ENCODE measurements at regions not wholly inside any gene's neighbourhood (a gene's known extent, or its start where the extent isn't known, plus 50 kb on each side); places are given as distances from the start of the nearest gene placed in this dataset.

DNA sequence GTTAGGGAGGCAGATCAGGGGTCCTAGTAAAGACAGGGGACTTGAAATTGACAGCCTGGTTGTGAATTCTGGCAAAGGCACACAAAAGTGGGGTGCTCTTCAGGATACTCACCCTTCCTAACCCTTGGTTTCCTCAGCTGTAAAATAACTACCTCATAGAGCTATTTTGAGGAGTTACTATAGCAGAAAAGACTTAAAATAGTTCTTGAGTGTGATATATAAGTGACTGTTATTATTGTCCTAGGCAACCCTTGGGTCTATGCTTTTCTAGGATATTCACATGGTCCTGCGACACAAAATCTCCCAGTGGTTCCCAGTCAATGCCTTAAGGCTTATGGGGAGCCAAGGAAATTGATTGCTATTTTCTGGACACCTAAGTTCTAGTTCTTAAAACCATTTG lies 98.1 kb upstream of the NAMPT start:
- Mint-ChIP-seq H3K4me3 (no peak overlapping the region), H3K27me3 (ENCODE audit: low read depth in 2 of 2) (peaks cover 0 to 13% of the 10 kb centered on the region in 2 donors), H3K27ac (no peak overlapping the region), H3K36me3 (no peaks in the 10 kb centered on the region), H3K9me3 (no peaks in the 10 kb centered on the region), H3K4me1 (peaks cover 0 to under 1% of the 10 kb centered on the region in 2 donors)
- Histone ChIP-seq H3K36me3 (ENCODE audit: control insufficient read depth, insufficient read depth, low read length) (no peaks in the 10 kb centered on the region), H3K27ac (ENCODE audit: low read length) (no peak overlapping the region), H3K4me1 (ENCODE audit: control insufficient read depth, insufficient read depth, low read length) (no peaks in the 10 kb centered on the region), H3K4me3 (ENCODE audit: low read length) (no peak overlapping the region), H3K9me3 (ENCODE audit: control insufficient read depth, insufficient read depth, low read length) (no peaks in the 10 kb centered on the region), H3K27me3 (ENCODE audit: control insufficient read depth, insufficient read depth, low read length) (no peaks in the 10 kb centered on the region)
- intact Hi-C loops (cut with micrococcal nuclease) = no loop called here
- ATAC-seq = no peak
- TF ChIP-seq CTCF (IDR thresholded peaks at IDR 0.05) = no peak
- WGBS (ENCODE audit: insufficient coverage) = 81% methylated on average over 1 of the region's 1 CpG
- DNase-seq = no peak

- TF ChIP-seq CTCF (IDR thresholded peaks at IDR 0.05) = no peak
- Histone ChIP-seq H3K4me1 (ENCODE audit: control insufficient read depth, insufficient read depth, low read length) (no peaks in the 10 kb centered on the region), H3K4me3 (ENCODE audit: low read length) (no peak overlapping the region), H3K36me3 (ENCODE audit: control insufficient read depth, insufficient read depth, low read length) (no peaks in the 10 kb centered on the region), H3K27me3 (ENCODE audit: control insufficient read depth, insufficient read depth, low read length) (no peaks in the 10 kb centered on the region), H3K9me3 (ENCODE audit: control insufficient read depth, insufficient read depth, low read length) (no peaks in the 10 kb centered on the region), H3K27ac (ENCODE audit: low read length) (no peak overlapping the region)
- WGBS (ENCODE audit: insufficient coverage) = 67% methylated on average over 1 of the region's 1 CpG
- DNase-seq (no peak), ATAC-seq (no peak)
- Mint-ChIP-seq H3K4me3 (no peak overlapping the region), H3K9me3 (no peaks in the 10 kb centered on the region), H3K27me3 (ENCODE audit: low read depth in 2 of 2) (peaks cover 0 to 13% of the 10 kb centered on the region in 2 donors), H3K27ac (no peak overlapping the region), H3K36me3 (no peaks in the 10 kb centered on the region), H3K4me1 (peaks cover 0 to 5% of the 10 kb centered on the region in 2 donors)
- intact Hi-C loops (cut with micrococcal nuclease) = no loop called here
Observed at GRCh38 chr7:106382129-106382528, 97.3 kb upstream of the NAMPT start.

DNA sequence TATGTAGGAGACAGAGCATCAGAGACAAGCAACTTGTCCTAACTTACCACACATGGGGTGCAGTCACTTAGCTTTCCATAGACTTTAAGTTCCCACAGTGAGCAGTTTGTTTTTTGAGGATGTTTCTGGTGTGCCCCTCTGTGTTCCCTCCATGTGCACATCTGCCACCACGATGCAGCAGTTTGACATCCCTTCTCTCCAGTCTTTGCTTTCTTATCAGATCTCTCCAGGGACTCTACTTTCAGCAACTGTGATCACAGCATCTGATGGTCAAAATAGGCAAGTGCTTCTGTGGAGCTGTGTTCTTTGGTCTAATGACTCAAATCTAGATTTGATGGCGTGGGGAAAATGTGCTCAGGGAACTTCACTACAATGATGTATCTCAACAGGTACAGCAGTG lies 96.5 kb upstream of the NAMPT start:
- Histone ChIP-seq H3K4me1 (ENCODE audit: control insufficient read depth, insufficient read depth, low read length) (no peaks in the 10 kb centered on the region), H3K36me3 (ENCODE audit: control insufficient read depth, insufficient read depth, low read length) (no peaks in the 10 kb centered on the region), H3K9me3 (ENCODE audit: control insufficient read depth, insufficient read depth, low read length) (no peaks in the 10 kb centered on the region), H3K27me3 (ENCODE audit: control insufficient read depth, insufficient read depth, low read length) (no peaks in the 10 kb centered on the region), H3K27ac (ENCODE audit: low read length) (no peak overlapping the region), H3K4me3 (ENCODE audit: low read length) (no peak overlapping the region)
- no peak for TF ChIP-seq CTCF (IDR thresholded peaks at IDR 0.05)
- intact Hi-C loops (cut with micrococcal nuclease) = no loop called here
- DNase-seq (no peak), ATAC-seq (no peak)
- Mint-ChIP-seq H3K36me3 (no peaks in the 10 kb centered on the region), H3K4me3 (no peak overlapping the region), H3K27me3 (ENCODE audit: low read depth in 2 of 2) (peaks cover 0 to 13% of the 10 kb centered on the region in 2 donors), H3K4me1 (peaks cover 0 to 5% of the 10 kb centered on the region in 2 donors), H3K27ac (no peak overlapping the region), H3K9me3 (no peaks in the 10 kb centered on the region)
- WGBS (ENCODE audit: insufficient coverage) = 48% methylated on average over 2 of the region's 2 CpGs

- H3K4me3 Mint-ChIP-seq = no peak overlapping the region
- ATAC-seq = no peak
- WGBS (ENCODE audit: insufficient coverage) = 94% methylated on average over 3 of the region's 3 CpGs
Observed at GRCh38 chr7:106377847-106378361, 93.1 kb upstream of the NAMPT start.

More at GRCh38 chr7:106377847-106378361, 93.1 kb upstream of the NAMPT start:
- intact Hi-C loops (cut with micrococcal nuclease) = no loop called here
- no peaks in the 10 kb centered on the region for H3K4me1 ChIP-seq (ENCODE audit: control insufficient read depth, insufficient read depth, low read length)
- H3K36me3 ChIP-seq (ENCODE audit: control insufficient read depth, insufficient read depth, low read length) = no peaks in the 10 kb centered on the region
- H3K9me3 Mint-ChIP-seq = no peaks in the 10 kb centered on the region
- no peak overlapping the region for H3K4me3 ChIP-seq (ENCODE audit: low read length)
- no peak for DNase-seq
- H3K9me3 ChIP-seq (ENCODE audit: control insufficient read depth, insufficient read depth, low read length) = no peaks in the 10 kb centered on the region
- H3K27ac ChIP-seq (ENCODE audit: low read length) = no peak overlapping the region
- H3K27ac Mint-ChIP-seq = no peak overlapping the region
- peaks cover 0 to 5% of the 10 kb centered on the region in 2 donors for H3K4me1 Mint-ChIP-seq
- peaks cover 0 to 12% of the 10 kb centered on the region in 2 donors for H3K27me3 Mint-ChIP-seq (ENCODE audit: low read depth in 2 of 2)
- no peak for TF ChIP-seq CTCF (IDR thresholded peaks at IDR 0.05)
- H3K36me3 Mint-ChIP-seq = no peaks in the 10 kb centered on the region
- H3K27me3 ChIP-seq (ENCODE audit: control insufficient read depth, insufficient read depth, low read length) = no peaks in the 10 kb centered on the region
